DOHH2 (cell line): ENCODE measurements at regions not wholly inside any gene's neighbourhood (a gene's known extent, or its start where the extent isn't known, plus 50 kb on each side); places are given as distances from the start of the nearest gene placed in this dataset.

ENCODE experiments used
- EZH2phosphoT487 ChIP-seq: fragments of 200-600 bp; sonication (generic); IDR thresholded peaks from 2 replicates; pipeline ENCODE4 v1.6.1; 2017; ENCODE audit warnings: borderline replicate concordance, mild to moderate bottlenecking, antibody characterized with exemption, low read length, moderate library complexity, mixed read lengths
- TF ChIP-seq, protein P1 (sequence below): fragments of 200-600 bp; sonication (generic); IDR thresholded peaks from one replicate; pipeline ENCODE4 v1.5.1; 2014; ENCODE audit warnings: antibody characterized with exemption, mild to moderate bottlenecking, low read depth, low read length; ENCODE audit not compliant: poor library complexity, severe bottlenecking

DNA sequence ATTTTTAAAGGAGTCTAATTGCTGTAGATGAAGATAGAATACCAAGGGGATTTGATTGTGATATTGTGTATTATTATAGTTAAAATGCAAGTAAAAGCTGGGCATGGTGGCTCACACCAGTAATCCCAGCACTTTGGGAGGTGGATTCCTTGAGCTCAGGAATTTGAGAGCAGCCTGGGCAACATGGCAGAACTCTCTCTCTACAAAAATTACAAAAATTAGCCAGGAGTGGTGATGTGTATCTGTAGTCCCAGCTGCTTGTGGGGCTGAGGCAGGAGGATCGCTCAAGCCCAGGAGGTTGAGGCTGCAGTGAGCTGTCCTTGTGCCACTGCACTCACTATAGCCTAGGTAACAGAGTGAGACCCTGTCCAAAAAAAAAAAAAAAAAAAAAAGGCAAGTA is 687.0 kb downstream of the NUP35 start:
- TF ChIP-seq, protein P1, sequence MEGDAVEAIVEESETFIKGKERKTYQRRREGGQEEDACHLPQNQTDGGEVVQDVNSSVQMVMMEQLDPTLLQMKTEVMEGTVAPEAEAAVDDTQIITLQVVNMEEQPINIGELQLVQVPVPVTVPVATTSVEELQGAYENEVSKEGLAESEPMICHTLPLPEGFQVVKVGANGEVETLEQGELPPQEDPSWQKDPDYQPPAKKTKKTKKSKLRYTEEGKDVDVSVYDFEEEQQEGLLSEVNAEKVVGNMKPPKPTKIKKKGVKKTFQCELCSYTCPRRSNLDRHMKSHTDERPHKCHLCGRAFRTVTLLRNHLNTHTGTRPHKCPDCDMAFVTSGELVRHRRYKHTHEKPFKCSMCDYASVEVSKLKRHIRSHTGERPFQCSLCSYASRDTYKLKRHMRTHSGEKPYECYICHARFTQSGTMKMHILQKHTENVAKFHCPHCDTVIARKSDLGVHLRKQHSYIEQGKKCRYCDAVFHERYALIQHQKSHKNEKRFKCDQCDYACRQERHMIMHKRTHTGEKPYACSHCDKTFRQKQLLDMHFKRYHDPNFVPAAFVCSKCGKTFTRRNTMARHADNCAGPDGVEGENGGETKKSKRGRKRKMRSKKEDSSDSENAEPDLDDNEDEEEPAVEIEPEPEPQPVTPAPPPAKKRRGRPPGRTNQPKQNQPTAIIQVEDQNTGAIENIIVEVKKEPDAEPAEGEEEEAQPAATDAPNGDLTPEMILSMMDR, result no peak
- TF ChIP-seq EZH2phosphoT487, result no peak
